ENCODE measurements at regions not wholly inside any gene's neighbourhood (a gene's known extent, or its start where the extent isn't known, plus 50 kb on each side); places are given as distances from the start of the nearest gene placed in this dataset.

- H3K36me3 ChIP-seq (ENCODE audit: control insufficient read depth in 1 of 2, insufficient read depth in 2 of 2, low read length in 1 of 2): no peaks in the 10 kb centered on the region
- H3K27me3 ChIP-seq (ENCODE audit: control insufficient read depth in 1 of 2, insufficient read depth in 2 of 2, low read length in 1 of 2): peaks cover 0 to 3% of the 10 kb centered on the region in 2 donors
- ATAC-seq (ENCODE audit: low FRiP score): no peak
- H3K4me1 ChIP-seq (ENCODE audit: control insufficient read depth in 1 of 2, insufficient read depth in 2 of 2, low read length in 2 of 2): no peaks in the 10 kb centered on the region
- no peak overlapping the region for H3K4me3 ChIP-seq (ENCODE audit: low read length in 2 of 2)
- H3K9me3 ChIP-seq (ENCODE audit: control insufficient read depth, low read length): no peaks in the 10 kb centered on the region
- intact Hi-C loops (cut with DNase I): no loop called here
- 52 to 62% methylated on average over 2 of the region's 2 CpGs for WGBS, 2 donors
- no peak overlapping the region for H3K27ac ChIP-seq (ENCODE audit: low read depth in 1 of 2, low read length in 2 of 2)
- no peak for DNase-seq
Measured at GRCh38 chr1:209387969-209388329, 195.6 kb upstream of the CAMK1G start.

- Histone ChIP-seq H3K4me1 (ENCODE audit: control insufficient read depth in 1 of 2, insufficient read depth in 2 of 2, low read length in 2 of 2) (no peaks in the 10 kb centered on the region), H3K27me3 (ENCODE audit: control insufficient read depth in 1 of 2, insufficient read depth in 2 of 2, low read length in 1 of 2) (peaks cover 0 to 3% of the 10 kb centered on the region in 2 donors), H3K27ac (ENCODE audit: low read depth in 1 of 2, low read length in 2 of 2) (no peak overlapping the region), H3K4me3 (ENCODE audit: low read length in 2 of 2) (no peak overlapping the region), H3K9me3 (ENCODE audit: control insufficient read depth, low read length) (no peaks in the 10 kb centered on the region), H3K36me3 (ENCODE audit: control insufficient read depth in 1 of 2, insufficient read depth in 2 of 2, low read length in 1 of 2) (no peaks in the 10 kb centered on the region)
- 90 to 92% methylated on average over 1 of the region's 1 CpG for WGBS, 2 donors
- no peak for DNase-seq
- no peak for ATAC-seq (ENCODE audit: low FRiP score)
- intact Hi-C loops (cut with DNase I): no loop called here
Measured at GRCh38 chr1:209388358-209388757, 195.2 kb upstream of the CAMK1G start.

- no peak overlapping the region for H3K4me3 ChIP-seq (ENCODE audit: low read length in 2 of 2)
- H3K4me1 ChIP-seq (ENCODE audit: control insufficient read depth in 1 of 2, insufficient read depth in 2 of 2, low read length in 2 of 2): no peaks in the 10 kb centered on the region
- intact Hi-C loops (cut with DNase I): no loop called here
- 50 to 61% methylated on average over 1 of the region's 1 CpG for WGBS, 2 donors
- no peak for DNase-seq
- H3K27ac ChIP-seq (ENCODE audit: low read depth in 1 of 2, low read length in 2 of 2): no peak overlapping the region
- no peak for ATAC-seq (ENCODE audit: low FRiP score)
- no peaks in the 10 kb centered on the region for H3K36me3 ChIP-seq (ENCODE audit: control insufficient read depth in 1 of 2, insufficient read depth in 2 of 2, low read length in 1 of 2)
- H3K27me3 ChIP-seq (ENCODE audit: control insufficient read depth in 1 of 2, insufficient read depth in 2 of 2, low read length in 1 of 2): peaks cover 0 to 3% of the 10 kb centered on the region in 2 donors
- no peaks in the 10 kb centered on the region for H3K9me3 ChIP-seq (ENCODE audit: control insufficient read depth, low read length)
Measured at GRCh38 chr1:209389258-209389657, 194.3 kb upstream of the CAMK1G start.

- no peak for DNase-seq
- ATAC-seq (ENCODE audit: low FRiP score): no peak
- 56 to 64% methylated on average over 1 of the region's 1 CpG for WGBS, 2 donors
- Histone ChIP-seq H3K4me1 (ENCODE audit: control insufficient read depth in 1 of 2, insufficient read depth in 2 of 2, low read length in 2 of 2) (no peaks in the 10 kb centered on the region), H3K27ac (ENCODE audit: low read depth in 1 of 2, low read length in 2 of 2) (no peak overlapping the region), H3K36me3 (ENCODE audit: control insufficient read depth in 1 of 2, insufficient read depth in 2 of 2, low read length in 1 of 2) (no peaks in the 10 kb centered on the region), H3K27me3 (ENCODE audit: control insufficient read depth in 1 of 2, insufficient read depth in 2 of 2, low read length in 1 of 2) (peaks cover 0 to 3% of the 10 kb centered on the region in 2 donors), H3K4me3 (ENCODE audit: low read length in 2 of 2) (no peak overlapping the region), H3K9me3 (ENCODE audit: control insufficient read depth, low read length) (no peaks in the 10 kb centered on the region)
- intact Hi-C loops (cut with DNase I): no loop called here
Measured at GRCh38 chr1:209389975-209390374, 193.5 kb upstream of the CAMK1G start.

GRCh38 chr1:209390764-209391163 lies 192.8 kb upstream of the CAMK1G start:
- Histone ChIP-seq H3K9me3 (ENCODE audit: control insufficient read depth, low read length) (no peaks in the 10 kb centered on the region), H3K4me1 (ENCODE audit: control insufficient read depth in 1 of 2, insufficient read depth in 2 of 2, low read length in 2 of 2) (no peaks in the 10 kb centered on the region), H3K27ac (ENCODE audit: low read depth in 1 of 2, low read length in 2 of 2) (no peak overlapping the region), H3K36me3 (ENCODE audit: control insufficient read depth in 1 of 2, insufficient read depth in 2 of 2, low read length in 1 of 2) (no peaks in the 10 kb centered on the region), H3K4me3 (ENCODE audit: low read length in 2 of 2) (no peak overlapping the region), H3K27me3 (ENCODE audit: control insufficient read depth in 1 of 2, insufficient read depth in 2 of 2, low read length in 1 of 2) (peaks cover 0 to 3% of the 10 kb centered on the region in 2 donors)
- intact Hi-C loops (cut with DNase I): no loop called here
- ATAC-seq (ENCODE audit: low FRiP score) (no peak), DNase-seq (no peak)
- WGBS, 2 donors: 85 to 91% methylated on average over 1 of the region's 1 CpG

GRCh38 chr1:209391792-209392191 lies 191.7 kb upstream of the CAMK1G start:
- H3K9me3 ChIP-seq (ENCODE audit: control insufficient read depth, low read length): no peaks in the 10 kb centered on the region
- H3K36me3 ChIP-seq (ENCODE audit: control insufficient read depth in 1 of 2, insufficient read depth in 2 of 2, low read length in 1 of 2): no peaks in the 10 kb centered on the region
- intact Hi-C loops (cut with DNase I): no loop called here
- DNase-seq (no peak), ATAC-seq (ENCODE audit: low FRiP score) (no peak)
- no peaks in the 10 kb centered on the region for H3K4me1 ChIP-seq (ENCODE audit: control insufficient read depth in 1 of 2, insufficient read depth in 2 of 2, low read length in 2 of 2)
- 56 to 59% methylated on average over 2 of the region's 2 CpGs for WGBS, 2 donors
- H3K4me3 ChIP-seq (ENCODE audit: low read length in 2 of 2): no peak overlapping the region
- H3K27me3 ChIP-seq (ENCODE audit: control insufficient read depth in 1 of 2, insufficient read depth in 2 of 2, low read length in 1 of 2): peaks cover 0 to 3% of the 10 kb centered on the region in 2 donors
- no peak overlapping the region for H3K27ac ChIP-seq (ENCODE audit: low read depth in 1 of 2, low read length in 2 of 2)

- peaks cover 1% of the 10 kb centered on the region for H3K9me3 ChIP-seq (ENCODE audit: control insufficient read depth, low read length)
- no peak for ATAC-seq (ENCODE audit: low FRiP score)
- intact Hi-C loops (cut with DNase I): loop anchor here in 1 of 2 donors (2.0 kb wide), 1 partner anchor 16 kb away; no protein-coding TSS in a partner anchor
Measured at GRCh38 chr1:209395169-209395568, 188.3 kb upstream of the CAMK1G start.

GRCh38 chr1:209397371-209397770 lies 186.1 kb upstream of the CAMK1G start:
- Histone ChIP-seq H3K4me1 (ENCODE audit: control insufficient read depth in 1 of 2, insufficient read depth in 2 of 2, low read length in 2 of 2) (no peaks in the 10 kb centered on the region), H3K27me3 (ENCODE audit: control insufficient read depth in 1 of 2, insufficient read depth in 2 of 2, low read length in 1 of 2) (peaks cover 0 to 3% of the 10 kb centered on the region in 2 donors), H3K4me3 (ENCODE audit: low read length in 2 of 2) (no peak overlapping the region), H3K36me3 (ENCODE audit: control insufficient read depth in 1 of 2, insufficient read depth in 2 of 2, low read length in 1 of 2) (no peaks in the 10 kb centered on the region), H3K27ac (ENCODE audit: low read depth in 1 of 2, low read length in 2 of 2) (no peak overlapping the region), H3K9me3 (ENCODE audit: control insufficient read depth, low read length) (peaks cover 1% of the 10 kb centered on the region)
- no peak for ATAC-seq (ENCODE audit: low FRiP score)
- 70 to 79% methylated on average over 6 of the region's 6 CpGs for WGBS, 2 donors
- intact Hi-C loops (cut with DNase I): no loop called here
- no peak for DNase-seq

More at GRCh38 chr1:209395169-209395568, 188.3 kb upstream of the CAMK1G start:
- 10 to 11% methylated on average over 7 of the region's 7 CpGs for WGBS, 2 donors
- Histone ChIP-seq H3K4me3 (ENCODE audit: low read length in 2 of 2) (no peak overlapping the region), H3K27ac (ENCODE audit: low read depth in 1 of 2, low read length in 2 of 2) (no peak overlapping the region), H3K36me3 (ENCODE audit: control insufficient read depth in 1 of 2, insufficient read depth in 2 of 2, low read length in 1 of 2) (no peaks in the 10 kb centered on the region), H3K27me3 (ENCODE audit: control insufficient read depth in 1 of 2, insufficient read depth in 2 of 2, low read length in 1 of 2) (peaks cover 0 to 4% of the 10 kb centered on the region in 2 donors), H3K4me1 (ENCODE audit: control insufficient read depth in 1 of 2, insufficient read depth in 2 of 2, low read length in 2 of 2) (no peaks in the 10 kb centered on the region)
- no peak for DNase-seq

GRCh38 chr1:209397910-209398309 lies 185.6 kb upstream of the CAMK1G start:
- Histone ChIP-seq H3K27ac (ENCODE audit: low read depth in 1 of 2, low read length in 2 of 2) (no peak overlapping the region), H3K4me1 (ENCODE audit: control insufficient read depth in 1 of 2, insufficient read depth in 2 of 2, low read length in 2 of 2) (no peaks in the 10 kb centered on the region), H3K4me3 (ENCODE audit: low read length in 2 of 2) (no peak overlapping the region), H3K27me3 (ENCODE audit: control insufficient read depth in 1 of 2, insufficient read depth in 2 of 2, low read length in 1 of 2) (peaks cover 0 to 3% of the 10 kb centered on the region in 2 donors), H3K36me3 (ENCODE audit: control insufficient read depth in 1 of 2, insufficient read depth in 2 of 2, low read length in 1 of 2) (no peaks in the 10 kb centered on the region), H3K9me3 (ENCODE audit: control insufficient read depth, low read length) (peaks cover 3% of the 10 kb centered on the region)
- WGBS, 2 donors: 76 to 85% methylated on average over 3 of the region's 3 CpGs
- no peak for ATAC-seq (ENCODE audit: low FRiP score)
- intact Hi-C loops (cut with DNase I): no loop called here
- no peak for DNase-seq
